HG02970 (cell line): ENCODE measurements at regions not wholly inside any gene's neighbourhood (a gene's known extent, or its start where the extent isn't known, plus 50 kb on each side); places are given as distances from the start of the nearest gene placed in this dataset.

Source experiments
- ATAC-seq: cut with Tn5 transposase; IDR thresholded peaks from one replicate; pipeline ENCODE4 v1.9.1; 2021; ENCODE audit warnings: mild to moderate bottlenecking, moderate library complexity, moderate number of reproducible peaks; ENCODE audit not compliant: unreplicated experiment, low FRiP score

DNA sequence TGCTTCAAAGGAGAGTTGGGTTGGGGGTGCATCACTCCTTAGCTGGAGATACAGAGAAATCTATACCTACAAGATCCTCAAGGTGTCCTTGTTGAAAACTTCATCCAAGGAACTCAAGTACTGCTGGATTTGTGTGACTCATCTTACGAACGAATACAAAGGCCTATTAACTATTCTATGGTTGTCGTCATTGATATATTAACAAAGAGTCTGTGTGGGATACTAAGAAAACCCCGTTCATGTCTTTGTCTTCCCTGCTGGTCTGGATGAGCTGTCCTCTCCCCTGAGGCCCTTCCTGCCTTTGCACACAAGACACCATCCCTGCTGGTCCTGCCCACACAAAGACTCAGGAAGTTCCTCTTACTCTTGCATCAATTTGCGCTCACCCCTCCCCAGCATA lies 54.9 kb upstream of the IRF2 start:
- no peak for ATAC-seq

DNA sequence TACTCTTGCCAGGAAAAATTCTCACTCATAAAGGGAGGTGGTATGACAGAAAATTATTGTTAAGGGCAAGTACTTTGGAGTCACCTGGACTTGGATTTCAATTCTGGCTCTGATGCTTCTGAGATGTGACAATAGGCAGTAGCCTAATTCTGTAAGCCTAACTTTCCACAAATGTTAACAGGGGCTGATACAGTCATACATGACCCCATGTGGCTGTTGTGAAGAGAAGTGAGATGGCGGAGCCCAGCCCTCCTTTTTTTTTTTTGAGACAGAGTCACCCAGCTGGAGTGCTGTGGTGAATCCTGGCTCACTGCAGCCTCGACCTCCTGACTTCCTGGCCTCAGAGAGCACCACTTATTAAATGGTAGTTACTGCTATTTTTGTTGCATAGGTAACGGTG lies 54.4 kb upstream of the IRF2 start:
- no peak for ATAC-seq

DNA sequence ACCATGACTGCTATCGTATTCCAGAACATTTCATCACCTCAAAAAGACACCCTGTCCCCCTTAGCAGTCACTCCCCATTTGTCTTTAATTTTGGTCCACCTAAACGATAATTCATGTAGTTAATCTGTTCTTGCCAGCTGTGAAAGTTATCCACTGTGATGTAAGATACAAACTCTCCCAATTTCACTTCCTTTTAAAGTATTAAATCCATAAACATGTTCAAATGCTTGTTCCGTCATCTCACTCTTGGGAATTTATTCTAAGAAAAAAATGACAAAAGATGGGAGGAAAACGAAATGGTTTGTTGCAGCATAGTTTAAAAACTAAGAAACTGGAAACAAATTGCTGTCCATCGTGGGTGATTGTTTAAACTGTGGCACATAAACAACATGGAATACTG lies 53.7 kb upstream of the IRF2 start:
- no peak for ATAC-seq

DNA sequence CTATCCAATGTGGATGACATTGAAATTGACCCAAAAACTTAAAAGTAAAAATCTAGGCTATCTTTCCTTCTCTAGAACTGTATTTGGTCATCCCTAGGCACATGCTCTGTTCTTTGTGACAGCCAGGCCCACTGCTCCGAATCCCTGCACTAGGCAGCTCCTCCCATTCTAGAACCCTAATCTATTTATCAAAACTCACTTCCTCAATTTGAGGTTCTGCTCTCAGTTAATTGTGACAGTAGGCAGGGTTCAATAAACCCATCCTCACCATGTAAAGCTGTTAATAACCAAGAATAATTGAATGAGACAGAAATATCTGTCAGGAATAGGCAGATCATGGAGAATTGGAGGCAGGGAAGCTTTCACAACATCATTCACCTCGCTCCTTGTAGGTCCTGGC lies 51.9 kb upstream of the IRF2 start:
- no peak for ATAC-seq
